ENCODE measurements at regions not wholly inside any gene's neighbourhood (a gene's known extent, or its start where the extent isn't known, plus 50 kb on each side); places are given as distances from the start of the nearest gene placed in this dataset.

DNA sequence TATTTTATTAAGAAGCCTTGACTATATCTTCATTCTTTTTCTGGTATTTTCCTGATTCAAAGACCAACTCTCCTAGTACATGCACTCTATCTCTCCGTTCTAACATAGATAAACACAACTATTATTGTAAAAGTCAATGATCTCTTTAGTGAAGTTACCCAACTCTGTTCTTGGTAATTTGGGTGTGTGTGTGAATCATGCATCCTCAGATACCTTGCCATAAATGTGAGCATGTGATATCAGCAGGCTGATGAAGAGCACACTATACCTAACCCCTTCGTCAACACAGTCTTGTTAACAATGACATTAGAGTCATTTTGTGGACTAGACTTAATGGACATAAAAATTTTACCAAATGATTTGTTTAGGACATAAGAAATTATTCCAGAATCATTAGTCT is 1122.1 kb downstream of the XPNPEP1 start:
- no peaks in the 10 kb centered on the region for H3K36me3 ChIP-seq (ENCODE audit: control insufficient read depth in 4 of 4, insufficient read depth in 4 of 4, low read length in 3 of 4)
- no peak for DNase-seq
- ChIA-PET POLR2A (no interaction called here), CTCF (no interaction called here)
- H3K4me1 ChIP-seq (ENCODE audit: control extremely low read depth in 1 of 4, control insufficient read depth in 4 of 4, insufficient read depth in 4 of 4, low read length in 3 of 4): no peaks in the 10 kb centered on the region
- no peak overlapping the region for H3K27ac ChIP-seq (ENCODE audit: insufficient read depth in 1 of 2, low read depth in 1 of 2, low read length in 2 of 2, poor library complexity in 1 of 2, severe bottlenecking in 2 of 2)
- WGBS (ENCODE audit: insufficient coverage): no CpG with 5 or more reads among the region's 2 CpGs
- H3K9me3 ChIP-seq (ENCODE audit: control extremely low read depth in 1 of 5, control insufficient read depth in 4 of 5, insufficient read depth in 2 of 5, low read depth in 1 of 5, low read length in 4 of 5): no peaks in the 10 kb centered on the region
- no peak overlapping the region for H3K4me3 ChIP-seq (ENCODE audit: control insufficient read depth in 1 of 7, extremely low read depth in 1 of 7, insufficient read depth in 4 of 7, low read depth in 2 of 7, low read length in 6 of 7)
- H3K27me3 ChIP-seq (replicated peaks in 2 of 5; ENCODE audit: control insufficient read depth in 4 of 5, insufficient read depth in 5 of 5, low read length in 4 of 5): no peaks in the 10 kb centered on the region

- Histone ChIP-seq H3K4me1 (ENCODE audit: control extremely low read depth in 1 of 4, control insufficient read depth in 4 of 4, insufficient read depth in 4 of 4, low read length in 3 of 4) (no peaks in the 10 kb centered on the region), H3K36me3 (ENCODE audit: control insufficient read depth in 4 of 4, insufficient read depth in 4 of 4, low read length in 3 of 4) (no peaks in the 10 kb centered on the region), H3K27ac (ENCODE audit: insufficient read depth in 1 of 2, low read depth in 1 of 2, low read length in 2 of 2, poor library complexity in 1 of 2, severe bottlenecking in 2 of 2) (no peak overlapping the region), H3K9me3 (ENCODE audit: control extremely low read depth in 1 of 5, control insufficient read depth in 4 of 5, insufficient read depth in 2 of 5, low read depth in 1 of 5, low read length in 4 of 5) (no peaks in the 10 kb centered on the region), H3K4me3 (ENCODE audit: control insufficient read depth in 1 of 7, extremely low read depth in 1 of 7, insufficient read depth in 4 of 7, low read depth in 2 of 7, low read length in 6 of 7) (no peak overlapping the region), H3K27me3 (replicated peaks in 2 of 5; ENCODE audit: control insufficient read depth in 4 of 5, insufficient read depth in 5 of 5, low read length in 4 of 5) (no peaks in the 10 kb centered on the region)
- DNase-seq: no peak
- POLR2A ChIA-PET: no interaction called here
- WGBS (ENCODE audit: insufficient coverage): 83% methylated on average over 1 of the region's 1 CpG
- CTCF ChIA-PET: no interaction called here
These were observed 1125.7 kb downstream of the XPNPEP1 start for GRCh38 chr10:108797573-108797972.

DNA sequence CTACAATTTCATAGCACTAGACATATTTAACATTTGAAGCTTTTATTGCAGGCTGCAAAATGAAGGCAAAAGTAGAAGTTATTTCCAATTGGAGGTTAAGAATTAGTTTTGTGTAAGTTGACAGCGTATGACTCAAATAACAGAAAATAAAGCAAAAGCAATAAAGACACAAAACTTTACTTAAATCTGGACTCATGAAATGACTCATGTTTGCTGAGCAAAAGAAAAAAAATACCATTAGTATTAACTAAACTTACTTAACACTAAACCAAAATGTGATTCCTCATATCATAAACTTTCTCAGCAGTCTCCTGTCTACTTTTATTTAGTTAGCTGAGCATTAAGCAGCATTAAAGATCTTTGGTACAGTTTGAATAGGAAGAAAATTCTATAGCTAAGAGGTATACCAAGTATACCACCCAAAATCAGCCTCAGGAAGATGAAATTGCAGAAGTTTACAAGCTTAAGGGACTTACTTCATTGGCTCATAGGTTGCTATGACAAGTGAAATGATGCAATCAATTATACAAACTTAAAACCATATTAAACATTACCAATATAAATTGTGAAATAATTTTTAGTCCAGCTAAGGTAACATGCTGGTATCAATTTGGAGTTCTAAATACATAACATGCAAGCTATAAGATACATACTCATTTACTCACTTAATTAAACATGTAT is 1131.4 kb downstream of the XPNPEP1 start:
- no peaks in the 10 kb centered on the region for H3K4me1 ChIP-seq (ENCODE audit: control extremely low read depth in 1 of 4, control insufficient read depth in 4 of 4, insufficient read depth in 4 of 4, low read length in 3 of 4)
- H3K36me3 ChIP-seq (ENCODE audit: control insufficient read depth in 4 of 4, insufficient read depth in 4 of 4, low read length in 3 of 4): no peaks in the 10 kb centered on the region
- no peak overlapping the region for H3K4me3 ChIP-seq (ENCODE audit: control insufficient read depth in 1 of 7, extremely low read depth in 1 of 7, insufficient read depth in 4 of 7, low read depth in 2 of 7, low read length in 6 of 7)
- POLR2A ChIA-PET: no interaction called here
- no CpG with 5 or more reads among the region's 1 CpG for WGBS (ENCODE audit: insufficient coverage)
- CTCF ChIA-PET: no interaction called here
- no peaks in the 10 kb centered on the region for H3K27me3 ChIP-seq (replicated peaks in 2 of 5; ENCODE audit: control insufficient read depth in 4 of 5, insufficient read depth in 5 of 5, low read length in 4 of 5)
- no peaks in the 10 kb centered on the region for H3K9me3 ChIP-seq (ENCODE audit: control extremely low read depth in 1 of 5, control insufficient read depth in 4 of 5, insufficient read depth in 2 of 5, low read depth in 1 of 5, low read length in 4 of 5)
- no peak overlapping the region for H3K27ac ChIP-seq (ENCODE audit: insufficient read depth in 1 of 2, low read depth in 1 of 2, low read length in 2 of 2, poor library complexity in 1 of 2, severe bottlenecking in 2 of 2)
- no peak for DNase-seq

DNA sequence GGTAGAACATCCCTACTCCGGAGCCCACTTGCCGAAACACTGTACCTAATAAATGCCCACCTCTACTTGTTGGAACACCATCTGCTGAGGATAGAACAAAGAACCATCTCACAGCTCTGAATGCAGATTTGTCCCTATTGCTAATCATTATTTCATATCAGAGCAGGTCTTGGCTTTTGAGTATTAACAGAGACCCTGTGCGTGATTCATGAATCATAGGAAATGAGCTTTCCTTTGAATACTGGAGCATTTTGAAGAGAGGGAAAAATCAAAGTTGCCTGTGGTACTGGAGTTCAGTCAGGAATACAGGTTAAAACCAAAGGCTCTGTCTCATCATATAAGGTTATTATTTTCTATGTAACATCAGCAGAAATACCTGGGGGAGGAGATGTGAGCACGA is 1132.3 kb downstream of the XPNPEP1 start:
- Histone ChIP-seq H3K4me3 (ENCODE audit: control insufficient read depth in 1 of 7, extremely low read depth in 1 of 7, insufficient read depth in 4 of 7, low read depth in 2 of 7, low read length in 6 of 7) (no peak overlapping the region), H3K4me1 (ENCODE audit: control extremely low read depth in 1 of 4, control insufficient read depth in 4 of 4, insufficient read depth in 4 of 4, low read length in 3 of 4) (no peaks in the 10 kb centered on the region), H3K36me3 (ENCODE audit: control insufficient read depth in 4 of 4, insufficient read depth in 4 of 4, low read length in 3 of 4) (no peaks in the 10 kb centered on the region), H3K27ac (ENCODE audit: insufficient read depth in 1 of 2, low read depth in 1 of 2, low read length in 2 of 2, poor library complexity in 1 of 2, severe bottlenecking in 2 of 2) (no peak overlapping the region), H3K9me3 (ENCODE audit: control extremely low read depth in 1 of 5, control insufficient read depth in 4 of 5, insufficient read depth in 2 of 5, low read depth in 1 of 5, low read length in 4 of 5) (no peaks in the 10 kb centered on the region), H3K27me3 (replicated peaks in 2 of 5; ENCODE audit: control insufficient read depth in 4 of 5, insufficient read depth in 5 of 5, low read length in 4 of 5) (no peaks in the 10 kb centered on the region)
- WGBS (ENCODE audit: insufficient coverage): 96% methylated on average over 3 of the region's 4 CpGs
- POLR2A ChIA-PET: no interaction called here
- DNase-seq: no peak
- CTCF ChIA-PET: no interaction called here

DNA sequence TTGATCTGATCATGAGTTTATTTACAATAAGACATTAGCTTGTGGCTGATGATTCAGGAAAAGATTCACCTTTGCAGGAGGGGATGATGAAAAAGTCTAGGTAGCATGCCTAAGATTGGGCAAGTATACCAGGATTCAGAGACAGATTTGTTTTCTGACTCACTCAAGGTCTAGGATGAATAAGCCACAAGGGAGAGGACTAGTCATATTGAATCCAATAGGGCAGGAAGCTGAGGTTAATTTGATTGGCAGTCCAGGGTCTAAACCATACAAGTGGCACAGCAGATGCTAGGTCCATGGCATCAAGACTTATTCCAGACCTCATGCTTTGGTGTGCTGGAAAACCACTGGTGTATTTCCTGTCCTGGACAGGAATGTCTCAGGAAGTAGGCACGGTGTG is 1133.4 kb downstream of the XPNPEP1 start:
- no peaks in the 10 kb centered on the region for H3K36me3 ChIP-seq (ENCODE audit: control insufficient read depth in 4 of 4, insufficient read depth in 4 of 4, low read length in 3 of 4)
- CTCF ChIA-PET: no interaction called here
- no peaks in the 10 kb centered on the region for H3K4me1 ChIP-seq (ENCODE audit: control extremely low read depth in 1 of 4, control insufficient read depth in 4 of 4, insufficient read depth in 4 of 4, low read length in 3 of 4)
- H3K27me3 ChIP-seq (replicated peaks in 2 of 5; ENCODE audit: control insufficient read depth in 4 of 5, insufficient read depth in 5 of 5, low read length in 4 of 5): no peaks in the 10 kb centered on the region
- no CpG with 5 or more reads among the region's 1 CpG for WGBS (ENCODE audit: insufficient coverage)
- H3K9me3 ChIP-seq (ENCODE audit: control extremely low read depth in 1 of 5, control insufficient read depth in 4 of 5, insufficient read depth in 2 of 5, low read depth in 1 of 5, low read length in 4 of 5): peaks cover 0 to 1% (median 0%) of the 10 kb centered on the region in 5 experiments
- H3K4me3 ChIP-seq (ENCODE audit: control insufficient read depth in 1 of 7, extremely low read depth in 1 of 7, insufficient read depth in 4 of 7, low read depth in 2 of 7, low read length in 6 of 7): no peak overlapping the region
- POLR2A ChIA-PET: no interaction called here
- DNase-seq: peak in 1 of 3 donors; percentile 2
- H3K27ac ChIP-seq (ENCODE audit: insufficient read depth in 1 of 2, low read depth in 1 of 2, low read length in 2 of 2, poor library complexity in 1 of 2, severe bottlenecking in 2 of 2): no peak overlapping the region

DNA sequence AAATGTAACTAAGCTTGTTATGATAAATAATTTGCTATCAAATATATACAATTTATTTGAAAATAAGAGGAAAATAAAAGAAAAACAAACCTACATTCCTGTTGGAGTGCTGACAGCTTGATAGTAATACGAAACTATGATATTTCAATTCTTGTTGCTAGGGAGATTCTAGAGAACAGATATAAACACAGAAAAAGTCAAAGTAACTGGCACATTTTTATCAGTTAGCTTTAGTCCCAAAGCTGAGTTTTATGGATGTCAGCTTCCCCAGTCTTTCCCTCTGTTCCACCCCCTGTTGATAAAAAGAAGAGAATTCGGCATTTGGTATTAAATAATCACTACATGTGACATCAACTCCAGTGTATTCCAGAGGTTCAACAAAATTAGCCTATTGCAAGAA is 1134.0 kb downstream of the XPNPEP1 start:
- DNase-seq: no peak
- ChIA-PET POLR2A (no interaction called here), CTCF (no interaction called here)
- Histone ChIP-seq H3K9me3 (ENCODE audit: control extremely low read depth in 1 of 5, control insufficient read depth in 4 of 5, insufficient read depth in 2 of 5, low read depth in 1 of 5, low read length in 4 of 5) (peaks cover 0 to 4% (median 3%) of the 10 kb centered on the region in 5 experiments), H3K27ac (ENCODE audit: insufficient read depth in 1 of 2, low read depth in 1 of 2, low read length in 2 of 2, poor library complexity in 1 of 2, severe bottlenecking in 2 of 2) (no peak overlapping the region), H3K27me3 (replicated peaks in 2 of 5; ENCODE audit: control insufficient read depth in 4 of 5, insufficient read depth in 5 of 5, low read length in 4 of 5) (no peaks in the 10 kb centered on the region), H3K4me1 (ENCODE audit: control extremely low read depth in 1 of 4, control insufficient read depth in 4 of 4, insufficient read depth in 4 of 4, low read length in 3 of 4) (no peaks in the 10 kb centered on the region), H3K4me3 (ENCODE audit: control insufficient read depth in 1 of 7, extremely low read depth in 1 of 7, insufficient read depth in 4 of 7, low read depth in 2 of 7, low read length in 6 of 7) (no peak overlapping the region), H3K36me3 (ENCODE audit: control insufficient read depth in 4 of 4, insufficient read depth in 4 of 4, low read length in 3 of 4) (no peaks in the 10 kb centered on the region)
- no CpG with 5 or more reads among the region's 2 CpGs for WGBS (ENCODE audit: insufficient coverage)

DNA sequence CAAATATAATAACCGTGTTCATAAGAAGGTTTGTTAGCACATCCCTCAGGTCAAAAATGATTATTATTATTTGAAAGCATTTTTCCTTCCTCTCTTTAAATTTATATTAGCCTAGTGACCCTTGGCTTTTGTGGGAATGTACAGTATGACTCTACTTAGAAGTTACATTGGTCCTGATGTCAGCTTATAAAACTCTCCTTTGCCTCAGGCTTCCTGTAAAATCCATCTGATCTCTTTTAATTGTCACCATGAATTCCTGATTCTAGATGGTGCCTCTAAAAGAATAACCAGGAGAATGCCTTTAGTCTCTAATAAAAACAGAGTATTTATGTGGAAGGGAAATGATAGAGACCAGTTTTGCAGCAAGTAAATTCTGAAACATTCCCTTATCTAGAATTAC is 1134.4 kb downstream of the XPNPEP1 start:
- ChIA-PET CTCF (interaction anchor here (0.6 kb wide), 1 partner anchor 18 kb away, joined by 3 read pairs; no protein-coding TSS in a partner anchor), POLR2A (no interaction called here)
- no peaks in the 10 kb centered on the region for H3K27me3 ChIP-seq (replicated peaks in 2 of 5; ENCODE audit: control insufficient read depth in 4 of 5, insufficient read depth in 5 of 5, low read length in 4 of 5)
- no CpG with 5 or more reads among the region's 1 CpG for WGBS (ENCODE audit: insufficient coverage)
- no peak overlapping the region for H3K27ac ChIP-seq (ENCODE audit: insufficient read depth in 1 of 2, low read depth in 1 of 2, low read length in 2 of 2, poor library complexity in 1 of 2, severe bottlenecking in 2 of 2)
- no peaks in the 10 kb centered on the region for H3K36me3 ChIP-seq (ENCODE audit: control insufficient read depth in 4 of 4, insufficient read depth in 4 of 4, low read length in 3 of 4)
- H3K4me1 ChIP-seq (ENCODE audit: control extremely low read depth in 1 of 4, control insufficient read depth in 4 of 4, insufficient read depth in 4 of 4, low read length in 3 of 4): no peaks in the 10 kb centered on the region
- no peak overlapping the region for H3K4me3 ChIP-seq (ENCODE audit: control insufficient read depth in 1 of 7, extremely low read depth in 1 of 7, insufficient read depth in 4 of 7, low read depth in 2 of 7, low read length in 6 of 7)
- H3K9me3 ChIP-seq (ENCODE audit: control extremely low read depth in 1 of 5, control insufficient read depth in 4 of 5, insufficient read depth in 2 of 5, low read depth in 1 of 5, low read length in 4 of 5): peaks cover 0 to 4% (median 3%) of the 10 kb centered on the region in 5 experiments
- no peak for DNase-seq

Measured in common myeloid progenitor, CD34-positive (primary cell).